ENCODE measurements at regions not wholly inside any gene's neighbourhood (a gene's known extent, or its start where the extent isn't known, plus 50 kb on each side); places are given as distances from the start of the nearest gene placed in this dataset.

- no TSS peak for BruUV-seq (replicated peaks)
- Histone ChIP-seq H3K4me2 (ENCODE audit: insufficient read depth, low read length) (no peak overlapping the region), H3K79me2 (ENCODE audit: control insufficient read depth, insufficient read depth, low read length) (no peaks in the 10 kb centered on the region), H3K4me1 (replicated peaks in 1 of 2; ENCODE audit: control insufficient read depth in 2 of 2, insufficient read depth in 2 of 2, low read length in 2 of 2) (no peaks in the 10 kb centered on the region), H3K9ac (ENCODE audit: insufficient read depth in 1 of 2, low read depth in 2 of 2, low read length in 2 of 2) (no peak overlapping the region), H3K36me3 (ENCODE audit: control insufficient read depth, insufficient read depth, low read length) (no peaks in the 10 kb centered on the region), H2AFZ (ENCODE audit: low read depth, low read length) (no peak overlapping the region), H3K9me1 (ENCODE audit: control insufficient read depth, insufficient read depth, low read length) (no peaks in the 10 kb centered on the region), H3K9me3 (replicated peaks; ENCODE audit: control insufficient read depth, insufficient read depth, low read depth, low read length) (no peaks in the 10 kb centered on the region), H4K20me1 (replicated peaks; ENCODE audit: control insufficient read depth, insufficient read depth, low read length) (no peaks in the 10 kb centered on the region), H3K27me3 (ENCODE audit: control insufficient read depth in 2 of 2, insufficient read depth in 2 of 2, low read length in 2 of 2) (no peaks in the 10 kb centered on the region), H3K4me3 (no peak overlapping the region), H3K27ac (ENCODE audit: extremely low read depth, low read depth, low read length) (no peak overlapping the region)
- FAIRE-seq (no peak), DNase-seq (ENCODE audit: extremely low read depth in 1 of 4, low spot score in 3 of 4) (no peak), ATAC-seq (no peak)
- POLR2A ChIA-PET, result no interaction called here
- CTCF ChIA-PET (ENCODE audit: low intra/inter-chr PET ratio), result no interaction called here
- intact Hi-C loops (cut with micrococcal nuclease), result no loop called here
- WGBS (ENCODE audit: insufficient coverage, low coverage, missing lambda C conversion rate), result 0% methylated on average over 1 of the region's 1 CpG
- TF ChIP-seq C11orf30 (IDR thresholded peaks at IDR 0.05; ENCODE audit: low read depth), result peak; percentile 13; the same call in 1 of the 2 replicates
- peak; percentile 40 for TF ChIP-seq ZNF316 (IDR thresholded peaks at IDR 0.05)
- peak; percentile 32; the same call in 1 of the 2 replicates for TF ChIP-seq MAFF (IDR thresholded peaks at IDR 0.05; ENCODE audit: low read length)
- TF ChIP-seq HBP1 (CRISPR knock-in tag; IDR thresholded peaks at IDR 0.05), result no peak
- in situ Hi-C loops (cut with MboI), result no loop called here
Observed at GRCh38 chr12:82028772-82029171, 269.6 kb upstream of the PPFIA2 start.

GRCh38 chr12:82027612-82028011 lies 268.5 kb upstream of the PPFIA2 start:
- Histone ChIP-seq H2AFZ (ENCODE audit: low read depth, low read length) (no peak overlapping the region), H3K27me3 (ENCODE audit: control insufficient read depth in 2 of 2, insufficient read depth in 2 of 2, low read length in 2 of 2) (no peaks in the 10 kb centered on the region), H3K4me3 (no peak overlapping the region), H3K9me1 (ENCODE audit: control insufficient read depth, insufficient read depth, low read length) (no peaks in the 10 kb centered on the region), H3K36me3 (ENCODE audit: control insufficient read depth, insufficient read depth, low read length) (no peaks in the 10 kb centered on the region), H3K9ac (ENCODE audit: insufficient read depth in 1 of 2, low read depth in 2 of 2, low read length in 2 of 2) (no peak overlapping the region), H3K4me2 (ENCODE audit: insufficient read depth, low read length) (no peak overlapping the region), H3K27ac (ENCODE audit: extremely low read depth, low read depth, low read length) (no peak overlapping the region), H3K79me2 (ENCODE audit: control insufficient read depth, insufficient read depth, low read length) (no peaks in the 10 kb centered on the region), H3K9me3 (replicated peaks; ENCODE audit: control insufficient read depth, insufficient read depth, low read depth, low read length) (no peaks in the 10 kb centered on the region), H4K20me1 (replicated peaks; ENCODE audit: control insufficient read depth, insufficient read depth, low read length) (no peaks in the 10 kb centered on the region), H3K4me1 (replicated peaks in 1 of 2; ENCODE audit: control insufficient read depth in 2 of 2, insufficient read depth in 2 of 2, low read length in 2 of 2) (no peaks in the 10 kb centered on the region)
- no peak for DNase-seq (ENCODE audit: extremely low read depth in 1 of 4, low spot score in 3 of 4)
- intact Hi-C loops (cut with micrococcal nuclease), result no loop called here
- FAIRE-seq, result no peak
- 0% methylated on average over 1 of the region's 1 CpG for WGBS (ENCODE audit: insufficient coverage, low coverage, missing lambda C conversion rate)
- in situ Hi-C loops (cut with MboI), result no loop called here
- POLR2A ChIA-PET, result no interaction called here
- no peak for ATAC-seq
- CTCF ChIA-PET (ENCODE audit: low intra/inter-chr PET ratio), result no interaction called here
- BruUV-seq (replicated peaks), result no TSS peak
- no peak for TF ChIP-seq ZNF347 (CRISPR knock-in tag; IDR thresholded peaks at IDR 0.05; ENCODE audit: low read depth)
- no peak for TF ChIP-seq TCF7L2 (IDR thresholded peaks at IDR 0.05; ENCODE audit: low read depth, low read length)
- TF ChIP-seq ESRRA (IDR thresholded peaks at IDR 0.05; ENCODE audit: borderline replicate concordance, low read depth), result no peak
- no peak for TF ChIP-seq ZNF830 (CRISPR knock-in tag; IDR thresholded peaks at IDR 0.05)
- TF ChIP-seq HDAC1 (IDR thresholded peaks at IDR 0.05), result no peak
- no peak for TF ChIP-seq ZBTB5 (IDR thresholded peaks at IDR 0.05)
- TF ChIP-seq ZBED1 (IDR thresholded peaks at IDR 0.05), result no peak
- no peak for TF ChIP-seq ZNF239 (CRISPR knock-in tag; IDR thresholded peaks at IDR 0.05)
- TF ChIP-seq E2F8 (IDR thresholded peaks at IDR 0.05; ENCODE audit: low read depth, partially characterized antibody), result no peak

Measured in K562 (cell line).